ENCODE measurements at regions not wholly inside any gene's neighbourhood (a gene's known extent, or its start where the extent isn't known, plus 50 kb on each side); places are given as distances from the start of the nearest gene placed in this dataset.

DNA sequence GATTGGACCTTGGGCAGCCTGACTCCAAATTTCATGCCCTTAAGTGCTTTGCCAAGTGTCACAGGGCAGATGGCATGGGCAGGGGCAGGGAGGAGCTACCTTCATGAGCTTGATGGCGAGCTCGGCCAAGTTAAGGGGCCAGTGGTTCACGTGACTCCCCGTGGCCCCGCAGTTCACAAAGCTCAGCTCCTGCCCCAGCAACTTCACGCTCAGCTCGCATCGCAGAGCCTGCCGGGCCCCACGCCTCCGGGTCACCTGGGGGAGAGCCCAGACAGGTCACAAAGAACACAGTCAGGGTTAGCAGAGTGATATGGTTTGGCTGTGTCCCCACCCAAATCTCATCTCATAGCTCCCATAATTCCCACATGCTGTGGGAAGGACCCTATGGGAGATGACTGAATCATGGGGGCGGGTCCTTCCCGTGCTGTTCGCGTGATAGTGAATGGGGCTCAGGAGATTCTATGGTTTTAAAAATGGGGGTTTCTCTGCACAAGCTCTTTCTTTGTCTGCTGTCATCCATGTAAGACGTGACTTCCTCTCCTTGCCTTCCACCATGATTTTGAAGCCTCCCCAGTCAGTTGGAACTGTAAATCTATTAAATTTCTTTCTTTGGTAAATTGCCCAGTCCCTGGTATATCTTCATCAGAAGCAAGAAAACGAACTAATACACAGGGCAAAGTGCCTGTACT is 108.1 kb downstream of the LITAF start:
- DNase-seq = no peak

DNA sequence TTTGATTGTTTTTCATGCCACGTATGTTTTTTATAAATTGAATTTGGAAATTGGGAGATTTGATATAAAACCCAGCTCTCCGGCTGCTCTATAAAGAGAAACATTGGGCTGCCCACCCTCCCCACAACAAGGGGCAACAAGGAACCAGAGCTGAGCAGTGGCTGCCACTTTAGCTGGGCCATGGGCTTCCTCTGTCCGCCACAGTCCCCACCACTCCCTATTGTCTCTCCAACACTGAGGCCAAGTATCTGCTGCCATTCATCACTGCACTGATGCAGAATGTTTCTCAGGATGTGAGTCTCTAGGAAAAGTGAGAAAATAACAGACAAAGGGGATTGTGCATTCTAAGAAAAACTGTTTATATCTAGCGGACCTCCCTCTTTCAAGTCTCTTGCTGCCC is 106.8 kb downstream of the LITAF start:
- no peak for DNase-seq

DNA sequence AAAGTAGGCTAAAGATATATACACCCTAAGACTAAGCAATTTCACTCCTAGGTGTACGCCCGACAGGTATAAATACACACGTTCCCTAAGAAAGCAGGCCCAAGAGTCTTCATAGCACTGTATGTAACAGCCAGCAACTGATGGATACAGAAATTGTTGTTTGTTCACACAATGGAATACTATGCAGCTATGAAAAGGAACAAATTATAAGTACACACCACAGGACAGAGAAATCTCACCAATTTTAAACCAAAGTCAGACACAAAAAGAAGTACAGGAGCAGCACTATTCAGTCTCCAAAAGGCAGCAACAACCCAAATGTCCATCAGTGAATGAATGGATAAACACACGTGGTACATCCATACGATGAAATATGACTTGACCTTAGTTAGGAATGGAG is 106.1 kb downstream of the LITAF start:
- DNase-seq = no peak

DNA sequence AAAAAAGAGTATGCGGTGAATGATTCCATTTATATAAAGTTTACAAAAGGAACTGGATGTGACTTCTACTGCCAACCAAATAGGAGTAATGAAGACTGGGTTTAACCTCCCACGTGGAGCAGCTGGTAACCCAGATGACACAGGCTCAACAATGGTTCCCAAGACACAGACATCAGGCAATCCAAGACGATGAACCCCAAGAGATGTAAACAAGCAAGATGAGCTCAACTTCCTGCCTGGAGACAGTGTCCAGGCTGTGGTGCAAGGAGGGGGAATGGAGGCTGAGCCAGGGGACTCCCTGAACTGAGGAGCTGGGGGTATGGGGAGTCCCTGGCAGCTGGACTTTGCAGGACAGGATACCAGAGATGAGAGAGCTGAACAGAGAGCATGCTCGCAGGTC is 104.7 kb downstream of the LITAF start:
- no peak for DNase-seq

DNA sequence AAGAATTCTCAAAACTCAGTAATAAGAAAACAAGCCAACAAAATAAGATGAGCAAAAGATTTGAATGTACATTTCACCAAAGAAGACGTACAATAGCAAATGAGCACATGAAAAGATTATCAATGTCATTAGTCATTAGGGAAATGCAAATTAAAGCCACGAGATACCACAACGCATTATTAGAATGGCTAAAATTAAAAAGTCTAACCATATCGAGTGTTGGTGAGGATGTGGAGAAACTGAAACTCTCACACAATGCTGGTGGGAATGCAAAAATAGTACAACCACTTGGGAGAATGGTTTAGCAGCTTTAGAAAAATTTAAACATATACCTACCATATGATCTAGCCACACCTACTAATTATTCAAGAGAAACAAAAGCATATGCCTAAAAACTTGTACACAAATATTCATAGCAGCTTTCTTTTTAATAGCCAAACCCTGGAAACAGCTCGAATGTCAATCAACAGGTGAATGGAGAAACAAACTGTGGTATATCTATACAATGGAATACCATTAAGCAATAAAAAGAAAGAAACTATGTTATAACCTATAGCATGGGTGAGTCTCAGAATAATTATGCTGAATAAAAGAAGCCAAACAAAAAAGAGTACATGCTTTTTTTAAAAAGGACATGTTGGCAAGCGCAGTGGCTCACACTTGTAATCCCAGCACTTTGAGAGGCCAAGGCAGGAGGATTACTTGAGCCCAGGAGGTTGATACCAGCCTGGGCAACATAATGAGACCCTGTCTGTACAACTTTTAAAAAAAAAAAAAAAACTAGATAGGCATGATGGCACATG is 103.6 kb downstream of the LITAF start:
- no peak for DNase-seq

DNA sequence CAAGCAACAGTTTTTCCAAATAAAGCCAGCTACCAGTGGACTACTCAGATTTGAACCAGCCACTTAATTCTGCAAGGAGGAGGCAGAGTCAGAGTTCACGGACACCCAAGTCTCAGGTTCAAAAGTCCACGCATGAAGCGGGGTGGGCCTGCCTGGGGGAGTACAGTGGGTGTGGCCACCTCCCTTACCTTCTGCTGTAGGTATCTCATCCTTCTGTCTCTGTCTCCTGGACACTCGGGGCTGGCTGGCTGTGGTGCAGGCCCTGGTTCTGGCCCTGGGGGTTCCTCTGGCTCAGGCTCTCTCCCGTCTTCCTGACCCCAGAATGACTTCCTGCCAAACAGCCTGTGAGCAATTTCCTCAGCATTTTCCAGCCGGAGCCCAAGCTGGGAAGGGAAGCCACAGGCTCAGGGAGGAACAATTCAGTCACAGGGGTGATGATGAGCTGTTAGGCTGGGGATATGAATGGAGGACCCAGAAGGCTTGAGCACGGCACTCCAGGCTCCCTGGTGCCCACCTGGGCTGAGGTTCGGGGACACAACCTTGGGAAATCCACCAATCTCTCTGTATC is 101.9 kb downstream of the LITAF start:
- no peak for DNase-seq

DNA sequence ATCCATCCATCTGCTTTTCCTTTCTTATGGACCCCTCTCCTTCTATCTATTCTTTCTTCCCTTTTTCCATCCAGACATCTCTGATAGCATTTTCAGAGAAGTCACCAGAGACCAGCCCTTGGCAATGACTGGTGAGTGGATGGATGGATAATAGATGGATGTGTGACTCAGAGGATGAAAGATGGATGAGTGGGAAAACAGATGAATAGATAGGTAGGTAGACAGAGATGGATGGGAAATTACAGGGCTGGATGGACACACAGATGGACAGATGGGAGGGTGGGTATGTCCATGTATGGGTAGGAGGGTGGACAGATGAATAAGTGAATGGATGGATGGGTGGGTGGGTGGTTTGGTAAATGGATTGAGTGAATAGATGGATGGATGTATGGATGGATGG is 101.0 kb downstream of the LITAF start:
- no peak for DNase-seq

DNA sequence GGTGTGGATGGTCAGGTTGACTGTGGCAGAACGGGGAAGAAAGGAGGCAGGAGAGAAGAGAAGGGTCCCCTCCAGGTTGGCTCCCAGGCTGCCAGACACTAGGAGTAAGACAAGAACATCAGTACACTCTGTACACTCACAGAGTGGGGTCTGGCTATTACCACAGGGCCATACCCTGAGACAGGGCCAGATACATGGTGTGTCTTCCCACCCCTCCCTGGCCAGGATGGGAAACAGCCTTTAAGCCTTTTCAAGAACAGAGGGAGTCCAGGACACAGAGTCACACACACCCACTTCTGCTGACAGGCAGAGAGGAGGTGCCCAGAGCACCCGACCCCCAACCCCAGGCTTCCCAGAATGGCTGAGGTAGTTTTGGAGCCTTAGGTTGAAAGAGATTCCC is 99.4 kb downstream of the LITAF start:
- DNase-seq = no peak

DNA sequence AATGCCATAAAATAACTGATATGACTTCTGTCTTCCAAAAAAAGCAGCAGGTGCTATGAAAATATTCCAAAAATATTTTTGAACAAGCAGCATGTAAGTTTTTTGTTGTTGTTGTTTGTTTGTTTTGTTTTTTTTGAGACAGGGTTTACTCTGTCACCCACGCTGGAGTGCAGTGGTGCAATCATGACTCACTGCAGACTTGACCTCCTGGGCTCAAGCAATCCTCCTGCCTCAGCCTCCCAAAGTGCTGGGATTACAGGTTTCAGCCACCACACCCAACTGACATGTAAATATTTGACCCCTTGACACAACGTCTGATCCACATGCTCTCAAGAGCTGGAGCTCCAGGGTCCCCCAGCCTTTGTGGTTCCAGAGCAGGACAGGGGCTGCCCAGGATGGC is 98.4 kb downstream of the LITAF start:
- DNase-seq = no peak

DNA sequence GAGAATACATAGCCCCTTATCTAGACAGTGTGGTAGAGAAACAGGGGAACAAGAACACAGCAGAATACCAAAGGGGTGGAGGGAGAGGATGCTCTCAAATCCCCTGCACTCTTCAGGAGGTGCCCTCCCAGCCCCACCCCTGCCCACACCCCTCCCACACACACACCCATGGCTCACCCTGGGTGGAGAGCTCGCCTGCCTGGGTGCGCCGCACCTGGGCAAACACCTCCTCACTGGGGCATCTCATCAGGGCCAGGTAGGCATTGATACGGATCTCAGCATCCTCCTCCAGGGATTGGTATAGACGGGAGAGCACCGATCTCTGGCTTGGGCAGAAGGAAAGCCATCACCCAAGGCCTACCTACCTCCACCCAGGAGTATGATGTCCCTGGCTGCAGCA is 95.2 kb downstream of the LITAF start:
- DNase-seq = no peak

DNA sequence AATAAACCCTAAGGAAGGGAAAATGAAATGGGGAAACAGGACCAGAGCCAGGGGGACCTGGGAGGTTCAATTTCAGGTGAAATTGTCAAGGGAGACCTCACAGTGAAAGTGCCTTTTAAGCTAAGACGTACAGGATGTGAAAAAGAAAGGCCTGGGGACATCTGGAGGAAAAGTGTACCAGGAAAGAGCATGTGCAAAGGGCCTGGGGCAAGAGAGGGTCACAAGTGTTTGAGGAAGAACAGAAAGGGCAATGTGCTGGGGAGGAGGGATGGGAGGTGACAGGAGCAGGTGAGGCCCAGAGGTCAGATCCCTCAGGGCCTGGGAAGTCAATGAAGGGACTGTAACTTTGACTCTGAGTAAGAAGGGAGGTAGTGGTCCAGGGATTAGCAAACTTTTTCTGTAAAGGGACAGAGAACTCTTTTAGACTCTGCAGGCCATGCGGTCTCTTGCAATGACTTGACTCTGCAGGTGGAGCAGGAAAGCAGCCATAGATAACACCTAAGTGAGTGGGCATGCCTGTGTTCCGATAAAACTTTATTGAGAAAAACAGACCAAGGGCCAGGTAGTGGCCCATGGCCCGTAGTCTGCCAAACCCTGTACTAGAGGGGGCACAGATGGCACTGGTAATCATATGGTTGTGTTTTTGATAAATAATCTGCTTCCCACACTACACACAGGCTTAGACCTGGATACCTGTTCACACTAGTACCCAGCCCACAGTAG is 93.8 kb downstream of the LITAF start:
- DNase-seq = no peak

DNA sequence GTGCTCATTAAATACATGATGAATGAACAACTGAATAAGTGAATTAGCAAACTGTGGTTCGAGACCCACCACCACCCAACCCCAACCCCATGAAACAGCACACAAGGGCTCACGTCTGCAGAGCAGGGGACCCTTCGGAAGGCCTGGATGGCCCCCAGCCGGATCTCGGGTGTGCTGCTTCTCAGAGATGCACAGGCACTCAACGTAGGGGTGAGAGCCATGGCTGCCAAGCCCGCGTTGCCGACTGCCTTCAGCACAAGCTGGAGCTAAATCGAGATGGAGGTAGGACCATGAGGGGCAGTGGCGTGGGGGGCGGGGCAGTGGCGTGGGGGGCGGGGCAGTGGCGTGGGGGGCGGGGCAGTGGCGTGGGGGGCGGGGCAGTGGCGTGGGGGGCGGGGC is 93.2 kb downstream of the LITAF start:
- no peak for DNase-seq

DNA sequence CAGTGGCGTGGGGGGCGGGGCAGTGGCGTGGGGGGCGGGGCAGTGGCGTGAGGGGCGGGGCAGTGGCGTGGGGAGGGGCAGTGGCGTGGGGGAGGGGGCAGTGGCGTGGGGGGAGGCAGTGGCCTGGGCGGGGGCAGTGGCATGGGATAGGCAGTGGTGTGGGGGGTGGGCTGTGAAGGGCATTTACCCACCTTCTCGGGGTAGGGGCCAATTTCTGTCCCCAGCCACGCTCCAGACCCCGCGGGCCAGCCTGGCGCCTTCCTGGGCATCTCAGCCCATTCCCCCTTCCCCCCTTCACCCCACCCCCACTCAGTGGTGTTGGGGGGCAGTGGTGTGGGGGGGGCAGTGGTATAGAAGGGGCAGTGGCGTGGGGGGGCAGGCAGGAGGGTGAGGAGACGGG is 92.7 kb downstream of the LITAF start:
- DNase-seq = no peak

DNA sequence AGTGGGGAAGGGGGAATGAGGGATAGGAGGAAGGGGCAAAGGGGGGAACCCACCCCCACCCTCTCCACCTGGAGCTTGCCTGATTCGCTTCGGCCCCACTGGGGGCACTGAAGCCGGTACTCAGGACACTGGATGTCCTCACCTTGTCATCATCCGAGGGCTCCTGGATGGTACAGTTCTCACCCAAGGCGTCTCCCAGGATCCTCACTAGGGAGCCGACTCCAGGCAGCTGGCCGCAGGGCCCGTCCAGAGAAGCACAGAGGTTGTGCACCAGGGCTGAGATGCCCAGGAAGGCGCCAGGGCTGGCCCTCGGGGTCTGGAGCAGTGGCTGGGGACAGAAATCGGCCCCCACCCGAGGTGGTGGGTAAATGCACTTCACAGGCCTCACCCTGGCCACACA is 92.3 kb downstream of the LITAF start:
- DNase-seq = no peak

DNA sequence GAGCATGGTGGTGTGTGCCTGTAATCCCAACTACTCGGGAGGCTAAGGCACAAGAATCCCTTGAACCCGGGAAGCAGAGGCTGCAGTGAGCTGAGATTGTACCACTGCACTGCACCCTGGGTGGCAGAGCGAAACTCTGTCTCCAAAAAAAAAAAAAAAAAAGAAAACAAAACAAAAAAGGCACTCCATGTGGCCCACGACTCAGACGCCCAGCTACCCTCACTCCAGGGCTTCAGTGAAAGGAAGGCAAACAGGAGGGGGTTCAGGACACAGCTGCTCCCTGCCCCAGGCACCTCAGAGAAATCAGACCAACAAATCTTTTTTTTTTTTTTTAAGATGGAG is 91.7 kb downstream of the LITAF start:
- no peak for DNase-seq

Data from stimulated activated naive CD4-positive, alpha-beta T cell treated with Interleukin-2 at 50 U/mL for 16 hours (primary cell).